22Rv1 (cell line): ENCODE measurements at regions not wholly inside any gene's neighbourhood (a gene's known extent, or its start where the extent isn't known, plus 50 kb on each side); places are given as distances from the start of the nearest gene placed in this dataset.

ENCODE experiments used
- ZFX ChIP-seq: fragments of 450-650 bp; IDR thresholded peaks from 2 replicates; pipeline ENCODE4 v1.6.1; 2017; ENCODE audit warnings: antibody characterized with exemption, borderline replicate concordance
- TF ChIP-seq, protein P1 (sequence below): fragments of 450-650 bp; IDR thresholded peaks from 2 replicates; pipeline ENCODE4 v1.5.1; 2017; ENCODE audit warnings: mild to moderate bottlenecking

DNA sequence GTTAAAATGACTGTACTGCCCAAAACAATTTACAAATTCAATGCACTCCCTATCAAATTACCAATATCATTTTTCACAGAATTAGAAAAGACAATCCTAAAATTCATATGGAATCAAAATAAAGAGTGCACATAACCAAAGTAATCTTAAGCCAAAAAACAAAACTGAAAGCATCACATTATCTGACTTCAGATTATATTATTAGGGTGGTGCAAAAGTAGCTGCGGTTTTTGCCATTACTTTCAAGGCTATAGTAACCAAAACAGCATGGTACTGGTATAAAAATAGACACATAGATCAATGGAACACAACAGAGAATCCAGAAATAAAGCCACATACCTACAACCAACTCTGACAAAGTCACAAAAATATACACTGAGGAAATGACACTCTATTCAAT lies 396.6 kb downstream of the EIPR1 start:
- TF ChIP-seq, protein P1, sequence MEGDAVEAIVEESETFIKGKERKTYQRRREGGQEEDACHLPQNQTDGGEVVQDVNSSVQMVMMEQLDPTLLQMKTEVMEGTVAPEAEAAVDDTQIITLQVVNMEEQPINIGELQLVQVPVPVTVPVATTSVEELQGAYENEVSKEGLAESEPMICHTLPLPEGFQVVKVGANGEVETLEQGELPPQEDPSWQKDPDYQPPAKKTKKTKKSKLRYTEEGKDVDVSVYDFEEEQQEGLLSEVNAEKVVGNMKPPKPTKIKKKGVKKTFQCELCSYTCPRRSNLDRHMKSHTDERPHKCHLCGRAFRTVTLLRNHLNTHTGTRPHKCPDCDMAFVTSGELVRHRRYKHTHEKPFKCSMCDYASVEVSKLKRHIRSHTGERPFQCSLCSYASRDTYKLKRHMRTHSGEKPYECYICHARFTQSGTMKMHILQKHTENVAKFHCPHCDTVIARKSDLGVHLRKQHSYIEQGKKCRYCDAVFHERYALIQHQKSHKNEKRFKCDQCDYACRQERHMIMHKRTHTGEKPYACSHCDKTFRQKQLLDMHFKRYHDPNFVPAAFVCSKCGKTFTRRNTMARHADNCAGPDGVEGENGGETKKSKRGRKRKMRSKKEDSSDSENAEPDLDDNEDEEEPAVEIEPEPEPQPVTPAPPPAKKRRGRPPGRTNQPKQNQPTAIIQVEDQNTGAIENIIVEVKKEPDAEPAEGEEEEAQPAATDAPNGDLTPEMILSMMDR, result no peak
- TF ChIP-seq ZFX, result no peak
